GM19025 (cell line): ENCODE measurements at regions not wholly inside any gene's neighbourhood (a gene's known extent, or its start where the extent isn't known, plus 50 kb on each side); places are given as distances from the start of the nearest gene placed in this dataset.

ENCODE experiments used
- ATAC-seq: cut with Tn5 transposase; IDR thresholded peaks from one replicate; pipeline ENCODE4 v1.9.1; 2021; ENCODE audit warnings: mild to moderate bottlenecking, low read depth, moderate library complexity; ENCODE audit not compliant: unreplicated experiment

- no peak for ATAC-seq
These were observed 585.9 kb upstream of the GHITM start for GRCh38 chr10:83553366-83553765.

GRCh38 chr10:83555264-83555663 lies 584.0 kb upstream of the GHITM start:
- ATAC-seq: peak; percentile 81

- ATAC-seq: no peak
These were observed 576.9 kb upstream of the GHITM start for GRCh38 chr10:83562381-83562780.

- ATAC-seq: no peak
These were observed 574.3 kb upstream of the GHITM start for GRCh38 chr10:83564889-83565588.

GRCh38 chr10:83572036-83572435 lies 567.3 kb upstream of the GHITM start:
- no peak for ATAC-seq

GRCh38 chr10:83574770-83575169 lies 564.5 kb upstream of the GHITM start:
- no peak for ATAC-seq

DNA sequence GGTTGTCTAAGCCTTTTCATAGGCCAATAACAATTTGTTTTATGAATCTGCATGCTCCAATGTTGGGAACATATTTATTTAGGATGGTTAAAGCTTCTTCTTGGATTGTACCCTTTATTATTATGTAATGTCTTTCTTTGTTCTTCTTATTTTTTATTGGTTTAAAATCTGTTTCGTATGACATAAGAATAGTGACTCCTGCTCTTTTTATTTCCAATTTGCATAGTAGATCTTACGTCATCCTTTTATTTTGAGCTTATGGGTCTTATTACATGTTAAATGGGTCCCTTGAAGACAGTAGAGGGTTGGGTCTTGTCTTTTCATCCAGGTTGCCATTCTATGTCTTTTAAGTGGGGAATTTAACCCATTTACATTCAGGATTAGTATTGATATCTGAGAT lies 561.9 kb upstream of the GHITM start:
- ATAC-seq: no peak

- no peak for ATAC-seq
These were observed 558.8 kb upstream of the GHITM start for GRCh38 chr10:83580373-83581012.

- no peak for ATAC-seq
These were observed 556.8 kb upstream of the GHITM start for GRCh38 chr10:83582407-83583095.

DNA sequence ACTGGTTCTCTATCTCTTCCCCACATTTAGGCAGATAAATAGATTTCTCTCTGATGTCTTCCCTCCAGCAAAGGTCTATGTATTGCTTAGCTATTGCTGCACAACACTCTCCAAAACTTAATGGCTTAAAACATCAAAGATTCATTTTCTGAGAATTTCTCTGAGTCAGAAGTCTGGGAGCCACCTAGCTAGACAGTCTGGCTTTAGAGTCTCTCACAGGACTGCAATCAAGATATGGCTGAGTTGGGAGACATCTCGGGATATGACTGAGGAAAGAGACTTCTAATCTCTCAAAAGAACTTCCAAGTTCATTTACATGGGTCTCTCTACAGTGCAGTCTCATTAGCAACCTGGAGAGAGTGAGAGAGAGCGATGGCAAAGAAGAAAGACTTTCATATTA lies 553.6 kb upstream of the GHITM start:
- no peak for ATAC-seq

DNA sequence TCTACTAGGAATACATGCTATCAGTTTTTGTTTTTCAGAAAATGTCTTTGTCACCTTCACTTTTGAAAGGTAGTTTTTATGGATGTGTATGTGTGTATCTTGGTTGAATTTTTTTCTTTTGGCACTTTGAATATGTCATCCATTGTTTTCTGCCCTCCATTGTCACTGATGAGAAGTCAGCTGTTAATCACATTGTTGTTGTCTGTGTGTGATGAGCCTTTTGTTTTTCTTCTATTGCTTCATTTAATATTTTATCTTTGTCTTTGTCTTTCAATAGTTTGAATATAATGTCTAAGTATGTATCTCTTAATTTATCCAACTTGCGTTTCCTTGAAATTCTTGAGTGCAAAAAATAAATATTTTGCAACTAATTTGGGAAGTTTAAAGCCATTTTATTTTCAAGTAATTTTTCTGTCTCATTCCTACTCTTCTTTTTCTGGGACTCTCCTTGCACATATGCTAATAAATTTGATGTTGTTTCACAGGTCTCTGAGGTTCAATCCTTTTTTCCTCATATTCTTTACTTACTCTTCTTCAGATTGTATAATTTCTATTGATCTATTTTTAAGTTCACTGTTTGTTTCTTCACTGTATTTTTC lies 546.9 kb upstream of the GHITM start:
- ATAC-seq: no peak

GRCh38 chr10:83603708-83604107 lies 535.6 kb upstream of the GHITM start:
- ATAC-seq: peak; percentile 96

DNA sequence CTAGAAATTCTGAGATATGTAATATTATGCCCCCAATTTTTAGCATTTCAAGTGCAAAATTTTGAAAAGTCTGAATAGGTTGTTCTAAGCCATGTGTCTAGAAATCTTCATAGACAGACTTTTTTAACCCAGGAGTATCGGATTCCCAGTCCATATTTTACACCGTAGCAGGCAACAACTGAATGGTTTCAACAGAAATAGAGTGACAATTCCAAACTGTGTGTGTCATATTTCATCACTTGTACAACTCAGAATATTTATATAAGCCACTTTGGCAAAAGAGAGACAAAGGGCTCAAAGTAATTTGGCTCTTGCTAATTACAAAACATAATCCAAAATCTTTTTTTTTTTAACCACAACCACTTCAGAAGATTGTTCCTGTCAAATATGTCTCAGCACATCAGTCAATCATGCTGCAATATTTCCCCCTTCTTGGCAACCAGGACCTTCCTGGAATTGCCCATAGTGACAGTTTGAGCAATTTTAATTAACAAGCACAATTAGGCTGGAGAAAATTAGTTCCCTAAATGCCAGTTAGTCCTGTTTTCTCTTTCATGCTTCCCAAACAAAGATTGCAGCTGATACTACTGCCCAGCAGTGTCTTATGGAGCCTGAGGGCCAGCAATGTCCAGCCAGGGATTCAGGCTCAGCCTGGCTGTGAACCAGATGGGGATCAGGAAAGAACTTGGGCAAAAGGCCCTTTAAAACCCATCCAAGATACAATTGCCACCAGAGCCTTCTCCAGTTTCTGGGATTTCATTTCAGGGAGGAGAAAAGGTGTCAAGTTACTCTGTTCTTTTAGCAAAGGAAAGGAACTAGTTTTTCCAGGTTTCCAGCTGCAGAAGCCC lies 533.3 kb upstream of the GHITM start:
- no peak for ATAC-seq

GRCh38 chr10:83607959-83608745 lies 531.2 kb upstream of the GHITM start:
- ATAC-seq: no peak

DNA sequence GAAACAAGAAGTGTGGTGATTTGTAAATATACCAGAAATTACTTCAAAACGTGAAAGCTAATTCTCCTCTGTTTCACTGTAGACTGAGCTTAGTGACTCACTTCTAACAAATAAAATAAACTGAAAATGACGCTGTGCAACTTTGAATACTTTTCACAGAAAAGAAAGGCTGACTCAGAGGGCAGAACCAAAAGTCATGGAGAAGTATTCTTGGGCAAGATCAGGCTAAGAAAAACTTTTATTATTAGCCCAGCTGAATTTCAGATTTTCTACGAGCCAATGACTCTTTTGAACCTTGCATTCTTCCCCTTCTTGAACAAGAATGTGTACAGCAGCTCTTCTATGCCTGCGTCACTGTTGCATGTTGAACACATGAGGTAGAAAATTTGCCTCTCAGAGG lies 527.3 kb upstream of the GHITM start:
- ATAC-seq: no peak

DNA sequence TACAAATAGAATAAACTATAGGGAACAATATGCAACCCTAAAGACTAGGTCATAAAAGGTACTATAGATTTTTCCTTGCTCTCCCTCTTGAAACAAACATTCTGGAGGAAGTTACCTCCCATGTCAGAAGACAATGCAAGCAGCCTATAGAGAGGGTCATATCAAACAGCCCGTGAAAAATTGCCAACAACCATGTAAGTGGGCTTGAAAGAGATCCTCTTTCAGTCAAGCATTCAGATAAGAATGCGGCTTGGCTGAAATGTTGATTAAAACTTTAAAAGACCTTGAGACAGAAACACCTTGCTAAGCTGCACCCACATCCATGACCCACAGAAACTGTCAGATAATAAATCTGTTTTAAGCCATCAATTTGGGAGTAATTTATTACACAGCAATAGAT lies 526.6 kb upstream of the GHITM start:
- ATAC-seq: no peak

DNA sequence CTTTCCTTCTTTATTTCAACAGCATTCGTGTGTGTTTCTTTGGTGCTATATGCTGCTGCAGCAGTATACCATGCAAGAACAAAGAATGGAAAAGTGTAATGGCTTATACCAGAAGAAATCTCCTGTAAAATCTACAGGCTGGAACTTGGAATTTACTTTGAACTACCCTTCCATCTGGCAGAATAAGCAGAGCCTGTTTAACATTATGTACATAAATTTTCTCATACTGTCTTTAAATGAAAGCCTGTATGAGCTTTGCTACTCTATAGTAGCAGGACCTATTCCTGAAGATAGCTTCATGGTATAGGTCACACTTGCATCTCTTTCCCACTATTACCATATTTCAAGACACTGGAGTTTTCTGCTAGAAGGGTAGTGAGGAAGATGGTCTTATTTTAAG lies 522.1 kb upstream of the GHITM start:
- ATAC-seq: no peak

DNA sequence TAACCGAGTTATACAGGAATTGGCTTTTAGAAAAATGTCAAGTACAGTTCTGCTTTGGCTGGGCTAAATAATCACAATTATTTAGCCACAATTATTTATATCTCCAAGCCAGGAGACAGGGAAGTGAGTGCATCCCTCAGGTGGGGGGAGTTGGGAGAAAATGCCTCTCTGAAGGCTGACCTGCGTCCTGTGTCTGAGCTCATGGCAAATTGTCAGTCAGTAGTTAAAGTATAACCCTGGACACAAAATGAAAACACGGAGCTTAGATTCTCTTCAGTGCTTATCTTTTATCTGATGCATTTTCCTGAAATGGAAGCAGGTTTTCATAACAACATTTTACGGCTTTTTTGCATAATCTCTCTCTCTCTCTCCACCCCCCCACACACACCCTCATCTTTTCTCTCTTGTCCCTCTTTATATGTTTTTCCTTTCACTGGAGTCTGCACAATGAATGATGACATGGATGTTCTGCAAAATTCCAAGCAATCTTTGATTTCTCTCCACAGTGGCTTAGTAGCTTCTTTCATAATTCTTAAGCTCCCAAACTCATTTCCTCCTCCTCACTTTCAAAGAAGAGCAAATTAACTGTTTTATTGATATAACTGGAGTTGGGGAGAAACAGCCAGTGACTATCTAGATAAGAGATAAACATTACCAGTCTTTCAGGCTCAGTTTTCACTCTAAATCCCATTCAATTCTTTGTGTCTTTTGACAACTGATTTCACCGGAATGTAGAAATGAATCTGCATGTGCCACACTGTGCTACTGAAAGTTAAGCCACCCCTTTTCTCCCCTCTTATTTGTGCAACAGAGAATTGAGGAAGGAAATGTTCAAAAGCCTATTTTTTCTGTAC lies 521.4 kb upstream of the GHITM start:
- no peak for ATAC-seq

- ATAC-seq: no peak
These were observed 513.4 kb upstream of the GHITM start for GRCh38 chr10:83625831-83626360.
